ENCODE measurements at regions not wholly inside any gene's neighbourhood (a gene's known extent, or its start where the extent isn't known, plus 50 kb on each side); places are given as distances from the start of the nearest gene placed in this dataset.

- no peak overlapping the region for H3K4me3 ChIP-seq (ENCODE audit: low read depth, low read length, poor library complexity, severe bottlenecking)
- BruUV-seq (replicated peaks): no TSS peak
- ChIA-PET POLR2A (ENCODE audit: low non-redundant PET) (no interaction called here), CTCF (no interaction called here)
- no peak overlapping the region for H3K27ac ChIP-seq (ENCODE audit: low read depth, low read length, poor library complexity, severe bottlenecking)
- H3K4me1 ChIP-seq (ENCODE audit: insufficient read depth, low read length, poor library complexity, severe bottlenecking): no peaks in the 10 kb centered on the region
- TF ChIP-seq EZH2 (IDR thresholded peaks at IDR 0.05; ENCODE audit: borderline replicate concordance, low read depth, low read length, poor library complexity, severe bottlenecking): no peak
- no peak for TF ChIP-seq CTCF (conservative IDR thresholded peaks at IDR 0.05; ENCODE audit: low read depth, low read length)
- no peaks in the 10 kb centered on the region for H3K36me3 ChIP-seq (ENCODE audit: insufficient read depth, low read length, poor library complexity, severe bottlenecking)
- H3K27me3 ChIP-seq (replicated peaks; ENCODE audit: insufficient read depth, low read depth, low read length, poor library complexity): no peaks in the 10 kb centered on the region
- no peaks in the 10 kb centered on the region for H3K9me3 ChIP-seq (ENCODE audit: low read depth, low read length, poor library complexity, severe bottlenecking)
- no peak for DNase-seq (ENCODE audit: low spot score)
- intact Hi-C loops (cut with micrococcal nuclease; ENCODE audit: unreplicated experiment): no loop called here
Measured at GRCh38 chr9:68601081-68601480, 60.4 kb upstream of the TMEM252 start.

GRCh38 chr9:68603371-68603770, 62.7 kb upstream of the TMEM252 start:
- Histone ChIP-seq H3K36me3 (ENCODE audit: insufficient read depth, low read length, poor library complexity, severe bottlenecking) (no peaks in the 10 kb centered on the region), H3K27me3 (replicated peaks; ENCODE audit: insufficient read depth, low read depth, low read length, poor library complexity) (no peaks in the 10 kb centered on the region), H3K4me1 (ENCODE audit: insufficient read depth, low read length, poor library complexity, severe bottlenecking) (no peaks in the 10 kb centered on the region), H3K27ac (ENCODE audit: low read depth, low read length, poor library complexity, severe bottlenecking) (no peak overlapping the region), H3K4me3 (ENCODE audit: low read depth, low read length, poor library complexity, severe bottlenecking) (no peak overlapping the region), H3K9me3 (ENCODE audit: low read depth, low read length, poor library complexity, severe bottlenecking) (no peaks in the 10 kb centered on the region)
- no peak for TF ChIP-seq CTCF (conservative IDR thresholded peaks at IDR 0.05; ENCODE audit: low read depth, low read length)
- no peak for TF ChIP-seq EZH2 (IDR thresholded peaks at IDR 0.05; ENCODE audit: borderline replicate concordance, low read depth, low read length, poor library complexity, severe bottlenecking)
- ChIA-PET POLR2A (ENCODE audit: low non-redundant PET) (no interaction called here), CTCF (no interaction called here)
- intact Hi-C loops (cut with micrococcal nuclease; ENCODE audit: unreplicated experiment): no loop called here
- no TSS peak for BruUV-seq (replicated peaks)
- no peak for DNase-seq (ENCODE audit: low spot score)

GRCh38 chr9:68608763-68609162, 68.1 kb upstream of the TMEM252 start:
- H3K9me3 ChIP-seq (ENCODE audit: low read depth, low read length, poor library complexity, severe bottlenecking): no peaks in the 10 kb centered on the region

More at GRCh38 chr9:68608763-68609162, 68.1 kb upstream of the TMEM252 start:
- no peak for DNase-seq (ENCODE audit: low spot score)
- Histone ChIP-seq H3K27me3 (replicated peaks; ENCODE audit: insufficient read depth, low read depth, low read length, poor library complexity) (peaks cover 4% of the 10 kb centered on the region), H3K4me1 (ENCODE audit: insufficient read depth, low read length, poor library complexity, severe bottlenecking) (no peaks in the 10 kb centered on the region), H3K36me3 (ENCODE audit: insufficient read depth, low read length, poor library complexity, severe bottlenecking) (no peaks in the 10 kb centered on the region), H3K4me3 (ENCODE audit: low read depth, low read length, poor library complexity, severe bottlenecking) (no peak overlapping the region), H3K27ac (ENCODE audit: low read depth, low read length, poor library complexity, severe bottlenecking) (no peak overlapping the region)
- no peak for TF ChIP-seq CTCF (conservative IDR thresholded peaks at IDR 0.05; ENCODE audit: low read depth, low read length)
- BruUV-seq (replicated peaks): no TSS peak
- POLR2A ChIA-PET (ENCODE audit: low non-redundant PET): no interaction called here
- intact Hi-C loops (cut with micrococcal nuclease; ENCODE audit: unreplicated experiment): no loop called here
- CTCF ChIA-PET: no interaction called here

Data from A673 (cell line).